ENCODE measurements at regions not wholly inside any gene's neighbourhood (a gene's known extent, or its start where the extent isn't known, plus 50 kb on each side); places are given as distances from the start of the nearest gene placed in this dataset.

GRCh38 chr15:47949815-47950214 is 171.0 kb upstream of the SLC24A5 start:
- Histone ChIP-seq H4K20me1 (ENCODE audit: insufficient read depth) (no peaks in the 10 kb centered on the region), H3K27ac (ENCODE audit: low read length) (no peak overlapping the region), H3K9me2 (ENCODE audit: insufficient read depth, low read length) (no peaks in the 10 kb centered on the region), H3K4me2 (ENCODE audit: low read length) (no peak overlapping the region), H3K79me2 (replicated peaks; ENCODE audit: insufficient read depth, low read length) (no peaks in the 10 kb centered on the region), H3K4me3 (ENCODE audit: low read length) (no peak overlapping the region), H3K9me3 (ENCODE audit: low read length) (no peaks in the 10 kb centered on the region), H2AFZ (ENCODE audit: low read depth, low read length) (no peak overlapping the region), H3K36me3 (ENCODE audit: insufficient read depth, low read length) (no peaks in the 10 kb centered on the region), H3F3A (ENCODE audit: insufficient read depth, low read length, poor library complexity, severe bottlenecking) (no peaks in the 10 kb centered on the region), H3K27me3 (ENCODE audit: insufficient read depth, low read depth, low read length) (no peaks in the 10 kb centered on the region), H3K9ac (ENCODE audit: low read length) (no peak overlapping the region)
- TF ChIP-seq EZH2 (IDR thresholded peaks at IDR 0.05; ENCODE audit: borderline replicate concordance, insufficient read depth, low read length, poor library complexity, severe bottlenecking), result no peak
- TF ChIP-seq, protein P1, sequence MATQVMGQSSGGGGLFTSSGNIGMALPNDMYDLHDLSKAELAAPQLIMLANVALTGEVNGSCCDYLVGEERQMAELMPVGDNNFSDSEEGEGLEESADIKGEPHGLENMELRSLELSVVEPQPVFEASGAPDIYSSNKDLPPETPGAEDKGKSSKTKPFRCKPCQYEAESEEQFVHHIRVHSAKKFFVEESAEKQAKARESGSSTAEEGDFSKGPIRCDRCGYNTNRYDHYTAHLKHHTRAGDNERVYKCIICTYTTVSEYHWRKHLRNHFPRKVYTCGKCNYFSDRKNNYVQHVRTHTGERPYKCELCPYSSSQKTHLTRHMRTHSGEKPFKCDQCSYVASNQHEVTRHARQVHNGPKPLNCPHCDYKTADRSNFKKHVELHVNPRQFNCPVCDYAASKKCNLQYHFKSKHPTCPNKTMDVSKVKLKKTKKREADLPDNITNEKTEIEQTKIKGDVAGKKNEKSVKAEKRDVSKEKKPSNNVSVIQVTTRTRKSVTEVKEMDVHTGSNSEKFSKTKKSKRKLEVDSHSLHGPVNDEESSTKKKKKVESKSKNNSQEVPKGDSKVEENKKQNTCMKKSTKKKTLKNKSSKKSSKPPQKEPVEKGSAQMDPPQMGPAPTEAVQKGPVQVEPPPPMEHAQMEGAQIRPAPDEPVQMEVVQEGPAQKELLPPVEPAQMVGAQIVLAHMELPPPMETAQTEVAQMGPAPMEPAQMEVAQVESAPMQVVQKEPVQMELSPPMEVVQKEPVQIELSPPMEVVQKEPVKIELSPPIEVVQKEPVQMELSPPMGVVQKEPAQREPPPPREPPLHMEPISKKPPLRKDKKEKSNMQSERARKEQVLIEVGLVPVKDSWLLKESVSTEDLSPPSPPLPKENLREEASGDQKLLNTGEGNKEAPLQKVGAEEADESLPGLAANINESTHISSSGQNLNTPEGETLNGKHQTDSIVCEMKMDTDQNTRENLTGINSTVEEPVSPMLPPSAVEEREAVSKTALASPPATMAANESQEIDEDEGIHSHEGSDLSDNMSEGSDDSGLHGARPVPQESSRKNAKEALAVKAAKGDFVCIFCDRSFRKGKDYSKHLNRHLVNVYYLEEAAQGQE (IDR thresholded peaks at IDR 0.05; ENCODE audit: borderline replicate concordance), result no peak

GRCh38 chr15:47950447-47950846 is 170.3 kb upstream of the SLC24A5 start:
- Histone ChIP-seq H3K9me2 (ENCODE audit: insufficient read depth, low read length) (no peaks in the 10 kb centered on the region), H3K36me3 (ENCODE audit: insufficient read depth, low read length) (no peaks in the 10 kb centered on the region), H3F3A (ENCODE audit: insufficient read depth, low read length, poor library complexity, severe bottlenecking) (no peaks in the 10 kb centered on the region), H3K4me2 (ENCODE audit: low read length) (no peak overlapping the region), H2AFZ (ENCODE audit: low read depth, low read length) (no peak overlapping the region), H3K9me3 (ENCODE audit: low read length) (no peaks in the 10 kb centered on the region), H3K4me3 (ENCODE audit: low read length) (no peak overlapping the region), H3K79me2 (replicated peaks; ENCODE audit: insufficient read depth, low read length) (no peaks in the 10 kb centered on the region), H3K27me3 (ENCODE audit: insufficient read depth, low read depth, low read length) (no peaks in the 10 kb centered on the region), H3K27ac (ENCODE audit: low read length) (no peak overlapping the region), H3K9ac (ENCODE audit: low read length) (no peak overlapping the region), H4K20me1 (ENCODE audit: insufficient read depth) (no peaks in the 10 kb centered on the region)
- TF ChIP-seq TAF1 (IDR thresholded peaks at IDR 0.05; ENCODE audit: low read depth), result no peak
- no peak for TF ChIP-seq EZH2 (IDR thresholded peaks at IDR 0.05; ENCODE audit: borderline replicate concordance, insufficient read depth, low read length, poor library complexity, severe bottlenecking)
- TF ChIP-seq POLR2AphosphoS5 (IDR thresholded peaks at IDR 0.05), result no peak
- TF ChIP-seq, protein P1 (IDR thresholded peaks at IDR 0.05; ENCODE audit: borderline replicate concordance), result no peak
- TF ChIP-seq SMC3 (conservative IDR thresholded peaks at IDR 0.05; ENCODE audit: poor library complexity), result no peak

DNA sequence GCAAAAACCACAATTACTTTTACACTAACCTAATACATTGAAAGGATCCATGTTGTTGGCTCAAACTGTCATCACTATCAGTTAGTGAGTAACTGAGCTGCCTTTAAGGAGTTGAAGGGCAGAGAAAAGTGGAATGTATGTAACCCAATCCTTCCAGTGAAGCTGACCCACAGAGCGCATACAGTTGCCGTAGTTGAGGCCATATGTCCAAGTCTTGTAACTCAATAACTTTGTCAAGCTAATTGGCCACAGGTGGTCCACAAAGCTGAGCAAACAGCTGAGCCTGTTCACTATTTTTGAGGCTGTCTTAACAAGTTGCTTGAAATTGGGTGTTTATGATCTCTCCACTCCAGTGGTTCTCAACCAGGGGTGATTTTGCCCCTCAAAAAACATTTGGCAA is 169.0 kb upstream of the SLC24A5 start:
- no peak for TF ChIP-seq RAD21 (conservative IDR thresholded peaks at IDR 0.05)
- no peak for TF ChIP-seq CTCF (IDR thresholded peaks at IDR 0.05; ENCODE audit: poor library complexity, severe bottlenecking)
- no peak for TF ChIP-seq POLR2AphosphoS5 (IDR thresholded peaks at IDR 0.05)
- TF ChIP-seq EP300 (conservative IDR thresholded peaks at IDR 0.05; ENCODE audit: poor library complexity, severe bottlenecking), result no peak
- Histone ChIP-seq H4K20me1 (ENCODE audit: insufficient read depth) (no peaks in the 10 kb centered on the region), H3K27ac (ENCODE audit: low read length) (no peak overlapping the region), H3K36me3 (ENCODE audit: insufficient read depth, low read length) (no peaks in the 10 kb centered on the region), H3K4me2 (ENCODE audit: low read length) (no peak overlapping the region), H3K9ac (ENCODE audit: low read length) (no peak overlapping the region), H3K9me3 (ENCODE audit: low read length) (no peaks in the 10 kb centered on the region), H3K9me2 (ENCODE audit: insufficient read depth, low read length) (no peaks in the 10 kb centered on the region), H3K27me3 (ENCODE audit: insufficient read depth, low read depth, low read length) (no peaks in the 10 kb centered on the region), H3K79me2 (replicated peaks; ENCODE audit: insufficient read depth, low read length) (no peaks in the 10 kb centered on the region), H3F3A (ENCODE audit: insufficient read depth, low read length, poor library complexity, severe bottlenecking) (no peaks in the 10 kb centered on the region), H3K4me3 (ENCODE audit: low read length) (no peak overlapping the region), H2AFZ (ENCODE audit: low read depth, low read length) (no peak overlapping the region)
